ENCODE measurements at regions not wholly inside any gene's neighbourhood (a gene's known extent, or its start where the extent isn't known, plus 50 kb on each side); places are given as distances from the start of the nearest gene placed in this dataset.
A peak's percentile ranks its signal among the peaks of the same experiment; 100 is the strongest.
"Not testable (repeated sequence)": the region's sequence is repeated elsewhere in the genome, so short reads cannot be mapped to it uniquely, and the experiment has no call there.

GRCh38 chr3:56924700-56925099 is 123.0 kb upstream of the ARHGEF3 start:
- not testable (repeated sequence) for DNase-seq (ENCODE audit: low read depth)

- no peak for DNase-seq (ENCODE audit: low read depth)
These were observed 121.9 kb upstream of the ARHGEF3 start for GRCh38 chr3:56923526-56924224.

GRCh38 chr3:56921573-56922453 is 120.1 kb upstream of the ARHGEF3 start:
- DNase-seq (ENCODE audit: low read depth), result no peak

- DNase-seq (ENCODE audit: low read depth), result no peak
These were observed 118.0 kb upstream of the ARHGEF3 start for GRCh38 chr3:56919797-56920195.

GRCh38 chr3:56919137-56919796 is 117.5 kb upstream of the ARHGEF3 start:
- DNase-seq (ENCODE audit: low read depth), result no peak

GRCh38 chr3:56918111-56918568 is 116.4 kb upstream of the ARHGEF3 start:
- no peak for DNase-seq (ENCODE audit: low read depth)

GRCh38 chr3:56917361-56918110 is 115.8 kb upstream of the ARHGEF3 start:
- DNase-seq (ENCODE audit: low read depth), result no peak

GRCh38 chr3:56916716-56917360 is 115.1 kb upstream of the ARHGEF3 start:
- DNase-seq (ENCODE audit: low read depth), result no peak

GRCh38 chr3:56915966-56916586 is 114.3 kb upstream of the ARHGEF3 start:
- peak; percentile 35 for DNase-seq (ENCODE audit: low read depth)

- no peak for DNase-seq (ENCODE audit: low read depth)
These were observed 112.9 kb upstream of the ARHGEF3 start for GRCh38 chr3:56914646-56915045.

- DNase-seq (ENCODE audit: low read depth), result no peak
These were observed 109.6 kb upstream of the ARHGEF3 start for GRCh38 chr3:56911363-56911762.

- no peak for DNase-seq (ENCODE audit: low read depth)
These were observed 107.6 kb upstream of the ARHGEF3 start for GRCh38 chr3:56909349-56909748.

GRCh38 chr3:56908004-56908403 is 106.3 kb upstream of the ARHGEF3 start:
- no peak for DNase-seq (ENCODE audit: low read depth)

GRCh38 chr3:56904552-56905215 is 102.9 kb upstream of the ARHGEF3 start:
- no peak for DNase-seq (ENCODE audit: low read depth)

- no peak for DNase-seq (ENCODE audit: low read depth)
These were observed 101.6 kb upstream of the ARHGEF3 start for GRCh38 chr3:56903231-56903782.

GRCh38 chr3:56902468-56903160 is 100.9 kb upstream of the ARHGEF3 start:
- no peak for DNase-seq (ENCODE audit: low read depth)

GRCh38 chr3:56900801-56901200 is 99.1 kb upstream of the ARHGEF3 start:
- no peak for DNase-seq (ENCODE audit: low read depth)

GRCh38 chr3:56899851-56900250 is 98.1 kb upstream of the ARHGEF3 start:
- no peak for DNase-seq (ENCODE audit: low read depth)

GRCh38 chr3:56899078-56899477 is 97.3 kb upstream of the ARHGEF3 start:
- no peak for DNase-seq (ENCODE audit: low read depth)

Measured in stimulated activated CD8-positive, alpha-beta memory T cell treated with anti-CD3 and anti-CD28 coated beads, Interleukin-7, amount 100 ng/mL, for 24 hours (primary cell).